Trophoblast cell (in vitro differentiated cells and primary cell): ENCODE measurements at regions not wholly inside any gene's neighbourhood (a gene's known extent, or its start where the extent isn't known, plus 50 kb on each side); places are given as distances from the start of the nearest gene placed in this dataset.
A peak's percentile ranks its signal among the peaks of the same experiment; 100 is the strongest.

Experiments used
- DNase-seq, 2 donors: peaks; one replicate each; pipeline ENCODE4 v3.0.0-alpha.2; 2016
- H2AFZ ChIP-seq: 2 replicates; pipeline ENCODE4 v1.6.1; 2013; ENCODE audit warnings: low read length, moderate library complexity, mild to moderate bottlenecking; ENCODE audit not compliant: insufficient read depth, poor library complexity
- H2AK5ac ChIP-seq: 2 replicates; pipeline ENCODE4 v1.6.1; 2013; ENCODE audit warnings: mild to moderate bottlenecking, low read length
- H2BK120ac ChIP-seq: 2 replicates; pipeline ENCODE4 v1.6.1; 2013; ENCODE audit warnings: low read length, mild to moderate bottlenecking, moderate library complexity; ENCODE audit not compliant: insufficient read depth, poor library complexity
- H2BK12ac ChIP-seq: 2 replicates; pipeline ENCODE4 v1.6.1; 2013; ENCODE audit warnings: mild to moderate bottlenecking, low read length, moderate library complexity
- H2BK5ac ChIP-seq: 2 replicates; pipeline ENCODE4 v1.6.1; 2013; ENCODE audit warnings: low read length, low read depth, moderate library complexity, mild to moderate bottlenecking; ENCODE audit not compliant: poor library complexity
- H3K14ac ChIP-seq: 2 replicates; pipeline ENCODE4 v1.6.1; 2013; ENCODE audit warnings: mild to moderate bottlenecking, low read length
- H3K18ac ChIP-seq: 2 replicates; pipeline ENCODE4 v1.6.1; 2013; ENCODE audit warnings: mild to moderate bottlenecking, low read length
- H3K23ac ChIP-seq: 2 replicates; pipeline ENCODE4 v1.6.1; 2013; ENCODE audit warnings: low read length
- H3K27ac ChIP-seq: 2 replicates; pipeline ENCODE4 v1.5.1; 2013; ENCODE audit warnings: low read depth, mild to moderate bottlenecking, inconsistent platforms, low read length, moderate library complexity
- H3K27me3 ChIP-seq: 2 replicates; pipeline ENCODE4 v1.6.1; 2013; ENCODE audit warnings: inconsistent platforms, mild to moderate bottlenecking, low read length, moderate library complexity; ENCODE audit not compliant: insufficient read depth
- H3K36me3 ChIP-seq, 2 experiments: 1 replicate in 1 of 2; 2 replicates in 1 of 2; pipeline ENCODE4 v1.6.1; 2013; ENCODE audit warnings: low read length in 2 of 2, mild to moderate bottlenecking in 2 of 2, moderate library complexity in 1 of 2; ENCODE audit not compliant: insufficient read depth in 2 of 2, control insufficient read depth in 1 of 2
- H3K4ac ChIP-seq: 2 replicates; pipeline ENCODE4 v1.6.1; 2013; ENCODE audit warnings: low read depth, mild to moderate bottlenecking, low read length, moderate library complexity
- H3K4me1 ChIP-seq, 2 experiments: 1 replicate in 1 of 2; 2 replicates in 1 of 2; pipeline ENCODE4 v1.6.1; 2013; ENCODE audit warnings: low read length in 2 of 2, mild to moderate bottlenecking in 2 of 2, moderate library complexity in 1 of 2; ENCODE audit not compliant: insufficient read depth in 2 of 2, control insufficient read depth in 1 of 2
- H3K4me2 ChIP-seq: 2 replicates; pipeline ENCODE4 v1.6.1; 2013; ENCODE audit warnings: inconsistent platforms, mild to moderate bottlenecking, low read length, moderate library complexity
- H3K4me3 ChIP-seq: 2 replicates; pipeline ENCODE4 v1.5.1; 2013; ENCODE audit warnings: mild to moderate bottlenecking, low read depth, low read length, inconsistent platforms
- H3K79me1 ChIP-seq: one replicate; pipeline ENCODE4 v1.6.1; 2013; ENCODE audit warnings: low read length
- H3K79me2 ChIP-seq: 2 replicates; pipeline ENCODE4 v1.6.1; 2013; ENCODE audit warnings: low read length, mild to moderate bottlenecking; ENCODE audit not compliant: control insufficient read depth, insufficient read depth, poor library complexity
- H3K9ac ChIP-seq: 2 replicates; pipeline ENCODE4 v1.6.1; 2013; ENCODE audit warnings: mild to moderate bottlenecking, low read length
- H3K9me3 ChIP-seq: 2 replicates; pipeline ENCODE4 v1.6.1; 2013; ENCODE audit warnings: low read depth, mild to moderate bottlenecking, control low read depth, inconsistent platforms, low read length; ENCODE audit not compliant: insufficient read depth
- H4K12ac ChIP-seq: 2 replicates; pipeline ENCODE4 v1.6.1; 2013; ENCODE audit warnings: low read depth, mild to moderate bottlenecking, low read length, moderate library complexity
- H4K8ac ChIP-seq: 2 replicates; pipeline ENCODE4 v1.6.1; 2013; ENCODE audit warnings: low read depth, mild to moderate bottlenecking, low read length, moderate library complexity
- H4K91ac ChIP-seq: one replicate; pipeline ENCODE4 v1.6.1; 2013; ENCODE audit warnings: low read depth, mild to moderate bottlenecking, low read length, moderate library complexity
- WGBS: extraction: QIAGEN DNeasy Blood & Tissue Kit; methylation state at CpG from one replicate; pipeline ENCODE4 v1.1.7; 2013; ENCODE audit warnings: missing lambda C conversion rate; ENCODE audit not compliant: insufficient read length, insufficient coverage; ENCODE audit errors: extremely low coverage; 5-methylcytosine and 5-hydroxymethylcytosine counted together

- no peak overlapping the region for H3K4ac ChIP-seq
- WGBS = no CpG with 5 or more reads among the region's 2 CpGs
Observed at GRCh38 chr4:114728426-114728825, 129.8 kb downstream of the UGT8 start.

GRCh38 chr4:114729068-114729738, 130.6 kb downstream of the UGT8 start:
- DNase-seq = no peak
- H3K18ac ChIP-seq = no peak overlapping the region
- H3K4me3 ChIP-seq = no peak overlapping the region
- H4K12ac ChIP-seq = no peak overlapping the region
- no peak overlapping the region for H3K27ac ChIP-seq
- H2BK5ac ChIP-seq = no peak overlapping the region
- no peak overlapping the region for H3K4me2 ChIP-seq
- H2BK120ac ChIP-seq = no peak overlapping the region
- no peak overlapping the region for H3K23ac ChIP-seq
- no peak overlapping the region for H3K4ac ChIP-seq
- no peak overlapping the region for H4K8ac ChIP-seq
- no peaks in the 10 kb centered on the region for H3K79me2 ChIP-seq
- H3K9ac ChIP-seq = no peak overlapping the region
- H2AK5ac ChIP-seq = no peak overlapping the region
- H3K9me3 ChIP-seq = no peaks in the 10 kb centered on the region
- H3K4me1 ChIP-seq = no peaks in the 10 kb centered on the region
- no peak overlapping the region for H4K91ac ChIP-seq
- no peak overlapping the region for H2BK12ac ChIP-seq
- no peaks in the 10 kb centered on the region for H3K79me1 ChIP-seq
- H2AFZ ChIP-seq = no peak overlapping the region
- no peaks in the 10 kb centered on the region for H3K27me3 ChIP-seq
- WGBS = no CpG with 5 or more reads among the region's 3 CpGs
- no peaks in the 10 kb centered on the region for H3K36me3 ChIP-seq
- peak overlapping the region; percentile 24 for H3K14ac ChIP-seq

More at GRCh38 chr4:114728426-114728825, 129.8 kb downstream of the UGT8 start:
- Histone ChIP-seq H3K27me3 (no peaks in the 10 kb centered on the region), H2BK120ac (no peak overlapping the region), H2BK5ac (no peak overlapping the region), H4K91ac (no peak overlapping the region), H3K9ac (no peak overlapping the region), H3K4me3 (no peak overlapping the region), H3K27ac (no peak overlapping the region), H3K79me2 (no peaks in the 10 kb centered on the region), H3K4me2 (no peak overlapping the region), H3K4me1 (no peaks in the 10 kb centered on the region), H3K18ac (no peak overlapping the region), H3K79me1 (no peaks in the 10 kb centered on the region), H4K8ac (no peak overlapping the region), H3K14ac (no peak overlapping the region), H3K36me3 (no peaks in the 10 kb centered on the region), H2BK12ac (no peak overlapping the region), H2AK5ac (no peak overlapping the region), H3K23ac (no peak overlapping the region), H4K12ac (no peak overlapping the region), H2AFZ (no peak overlapping the region), H3K9me3 (no peaks in the 10 kb centered on the region)
- no peak for DNase-seq

GRCh38 chr4:114734594-114734993, 136.0 kb downstream of the UGT8 start:
- H3K36me3 ChIP-seq = no peaks in the 10 kb centered on the region
- H2AK5ac ChIP-seq = no peak overlapping the region
- H3K23ac ChIP-seq = no peak overlapping the region
- no peaks in the 10 kb centered on the region for H3K79me2 ChIP-seq
- peaks cover 0 to 4% of the 10 kb centered on the region in 2 experiments for H3K4me1 ChIP-seq
- no peak overlapping the region for H3K9ac ChIP-seq
- no peak overlapping the region for H3K4ac ChIP-seq
- H2BK5ac ChIP-seq = no peak overlapping the region
- no peak overlapping the region for H3K14ac ChIP-seq
- no peak overlapping the region for H3K4me3 ChIP-seq
- no peaks in the 10 kb centered on the region for H3K9me3 ChIP-seq
- no peak overlapping the region for H3K4me2 ChIP-seq
- H2BK12ac ChIP-seq = no peak overlapping the region
- H3K18ac ChIP-seq = no peak overlapping the region
- DNase-seq = no peak
- no peak overlapping the region for H4K91ac ChIP-seq
- no peaks in the 10 kb centered on the region for H3K27me3 ChIP-seq
- no peak overlapping the region for H4K12ac ChIP-seq
- H2AFZ ChIP-seq = no peak overlapping the region
- no peak overlapping the region for H3K27ac ChIP-seq
- H4K8ac ChIP-seq = no peak overlapping the region
- H3K79me1 ChIP-seq = no peaks in the 10 kb centered on the region
- no CpG with 5 or more reads among the region's 1 CpG for WGBS
- no peak overlapping the region for H2BK120ac ChIP-seq

GRCh38 chr4:114752391-114753165, 154.0 kb downstream of the UGT8 start:
- no peak overlapping the region for H4K91ac ChIP-seq
- no peak overlapping the region for H2BK12ac ChIP-seq
- DNase-seq = no peak
- H3K4ac ChIP-seq = no peak overlapping the region
- no peak overlapping the region for H2BK5ac ChIP-seq
- H4K12ac ChIP-seq = no peak overlapping the region
- no peak overlapping the region for H3K9ac ChIP-seq
- no peaks in the 10 kb centered on the region for H3K36me3 ChIP-seq
- no peaks in the 10 kb centered on the region for H3K4me1 ChIP-seq
- no peaks in the 10 kb centered on the region for H3K79me2 ChIP-seq
- no peak overlapping the region for H2AK5ac ChIP-seq
- no peak overlapping the region for H3K4me3 ChIP-seq
- H2AFZ ChIP-seq = no peak overlapping the region
- H3K27me3 ChIP-seq = no peaks in the 10 kb centered on the region
- H3K23ac ChIP-seq = no peak overlapping the region
- H3K4me2 ChIP-seq = no peak overlapping the region
- H4K8ac ChIP-seq = no peak overlapping the region
- WGBS = no CpG with 5 or more reads among the region's 8 CpGs
- H2BK120ac ChIP-seq = no peak overlapping the region
- H3K18ac ChIP-seq = no peak overlapping the region
- no peaks in the 10 kb centered on the region for H3K79me1 ChIP-seq
- H3K27ac ChIP-seq = no peak overlapping the region
- no peaks in the 10 kb centered on the region for H3K9me3 ChIP-seq
- no peak overlapping the region for H3K14ac ChIP-seq
